Loucy (cell line): ENCODE measurements at regions not wholly inside any gene's neighbourhood (a gene's known extent, or its start where the extent isn't known, plus 50 kb on each side); places are given as distances from the start of the nearest gene placed in this dataset.

Experiments
- H2AFZ ChIP-seq: fragments of 200-600 bp; sonication (generic); 2 replicates; pipeline ENCODE4 v1.6.0; 2016; ENCODE audit warnings: antibody characterized with exemption, mild to moderate bottlenecking, low read length, moderate library complexity
- H3F3A ChIP-seq: fragments of 200-600 bp; 2 replicates; pipeline ENCODE4 v1.6.0; 2016; ENCODE audit warnings: antibody characterized with exemption, low read depth, mild to moderate bottlenecking
- H3K27me3 ChIP-seq: fragments of 200-600 bp; sonication (generic); 2 replicates; pipeline ENCODE4 v1.6.1; 2014; ENCODE audit warnings: low read length, mild to moderate bottlenecking; ENCODE audit not compliant: insufficient read depth, poor library complexity, severe bottlenecking
- H3K36me3 ChIP-seq: fragments of 200-600 bp; sonication (generic); 2 replicates; pipeline ENCODE4 v1.6.1; 2016; ENCODE audit warnings: low read length; ENCODE audit not compliant: insufficient read depth
- H3K4me1 ChIP-seq: fragments of 200-600 bp; sonication (generic); 2 replicates; pipeline ENCODE4 v1.5.1; 2014; ENCODE audit warnings: low read length, mild to moderate bottlenecking; ENCODE audit not compliant: insufficient read depth, poor library complexity, severe bottlenecking
- H3K4me2 ChIP-seq: fragments of 200-600 bp; sonication (generic); 2 replicates; pipeline ENCODE4 v1.6.0; 2014; ENCODE audit warnings: antibody characterized with exemption, low read length, low read depth, mild to moderate bottlenecking; ENCODE audit not compliant: poor library complexity, severe bottlenecking
- H3K4me3 ChIP-seq: fragments of 200-600 bp; sonication (generic); 2 replicates; pipeline ENCODE4 v1.5.1; 2014; ENCODE audit warnings: low read length, mild to moderate bottlenecking, mixed read lengths; ENCODE audit not compliant: poor library complexity, severe bottlenecking
- H3K79me2 ChIP-seq: fragments of 200-600 bp; sonication (generic); 2 replicates; pipeline ENCODE4 v1.6.1; 2014; ENCODE audit warnings: low read length; ENCODE audit not compliant: insufficient read depth
- H3K9ac ChIP-seq: fragments of 200-600 bp; sonication (generic); 2 replicates; pipeline ENCODE4 v1.6.0; 2014; ENCODE audit warnings: mild to moderate bottlenecking, low read depth, low read length, moderate library complexity; ENCODE audit not compliant: poor library complexity, severe bottlenecking
- H3K9me2 ChIP-seq: fragments of 200-600 bp; sonication (generic); replicated peaks from 2 replicates; pipeline ENCODE4 v1.6.1; 2016; ENCODE audit warnings: low read depth, low read length, mixed read lengths
- H3K9me3 ChIP-seq: fragments of 200-600 bp; sonication (generic); 2 replicates; pipeline ENCODE4 v1.6.1; 2014; ENCODE audit warnings: mild to moderate bottlenecking, antibody characterized with exemption, low read length, low read depth; ENCODE audit not compliant: insufficient read depth
- H4K20me1 ChIP-seq: fragments of 200-600 bp; sonication (generic); 2 replicates; pipeline ENCODE4 v1.6.0; 2014; ENCODE audit warnings: antibody characterized with exemption, low read length, mild to moderate bottlenecking; ENCODE audit not compliant: insufficient read depth, poor library complexity, severe bottlenecking
- CTCF ChIP-seq: fragments of 200-600 bp; sonication (generic); conservative IDR thresholded peaks from 2 replicates; pipeline ENCODE4 v1.5.1; 2014; ENCODE audit warnings: mild to moderate bottlenecking, antibody characterized with exemption, low read length
- EZH2phosphoT487 ChIP-seq: fragments of 200-600 bp; IDR thresholded peaks from 2 replicates; pipeline ENCODE4 v1.6.1; 2018; ENCODE audit warnings: antibody characterized with exemption, mild to moderate bottlenecking, moderate library complexity, borderline replicate concordance

GRCh38 chrX:26651755-26652154 lies 435.8 kb downstream of the MAGEB5 start:
- TF ChIP-seq CTCF (peak; percentile 38), EZH2phosphoT487 (no peak)
- no peaks in the 10 kb centered on the region for H3K9me2 ChIP-seq
- no peak overlapping the region for H2AFZ ChIP-seq
- no peaks in the 10 kb centered on the region for H3K9me3 ChIP-seq
- no peak overlapping the region for H3K4me3 ChIP-seq
- H3K27me3 ChIP-seq, result no peaks in the 10 kb centered on the region
- no peaks in the 10 kb centered on the region for H3F3A ChIP-seq
- H4K20me1 ChIP-seq, result no peaks in the 10 kb centered on the region
- H3K36me3 ChIP-seq, result no peaks in the 10 kb centered on the region
- no peak overlapping the region for H3K4me2 ChIP-seq
- H3K4me1 ChIP-seq, result no peaks in the 10 kb centered on the region
- no peaks in the 10 kb centered on the region for H3K79me2 ChIP-seq
- no peak overlapping the region for H3K9ac ChIP-seq

GRCh38 chrX:26649534-26649933 lies 433.6 kb downstream of the MAGEB5 start:
- no peaks in the 10 kb centered on the region for H3K36me3 ChIP-seq
- TF ChIP-seq CTCF, result peak; percentile 52
- no peak for TF ChIP-seq EZH2phosphoT487

GRCh38 chrX:26631385-26631784 lies 415.4 kb downstream of the MAGEB5 start:
- Histone ChIP-seq H3K4me3 (no peak overlapping the region), H3K4me2 (no peak overlapping the region), H3K27me3 (no peaks in the 10 kb centered on the region), H3K4me1 (no peaks in the 10 kb centered on the region), H3F3A (no peaks in the 10 kb centered on the region), H3K9me2 (no peaks in the 10 kb centered on the region), H4K20me1 (no peaks in the 10 kb centered on the region), H3K9me3 (no peaks in the 10 kb centered on the region), H2AFZ (no peak overlapping the region), H3K9ac (no peak overlapping the region), H3K36me3 (no peaks in the 10 kb centered on the region), H3K79me2 (no peaks in the 10 kb centered on the region)
- TF ChIP-seq CTCF (no peak), EZH2phosphoT487 (no peak)

More at GRCh38 chrX:26649534-26649933, 433.6 kb downstream of the MAGEB5 start:
- H3K4me2 ChIP-seq, result no peak overlapping the region
- no peaks in the 10 kb centered on the region for H3F3A ChIP-seq
- no peaks in the 10 kb centered on the region for H4K20me1 ChIP-seq
- no peaks in the 10 kb centered on the region for H3K4me1 ChIP-seq
- no peak overlapping the region for H3K9ac ChIP-seq
- no peak overlapping the region for H3K4me3 ChIP-seq
- no peak overlapping the region for H2AFZ ChIP-seq
- H3K79me2 ChIP-seq, result no peaks in the 10 kb centered on the region
- no peaks in the 10 kb centered on the region for H3K27me3 ChIP-seq
- H3K9me2 ChIP-seq, result no peaks in the 10 kb centered on the region
- H3K9me3 ChIP-seq, result no peaks in the 10 kb centered on the region
